ENCODE measurements at regions not wholly inside any gene's neighbourhood (a gene's known extent, or its start where the extent isn't known, plus 50 kb on each side); places are given as distances from the start of the nearest gene placed in this dataset.

GRCh38 chr1:185406006-185406690 is 89.1 kb upstream of the IVNS1ABP start:
- no peak for TF ChIP-seq CTCF (IDR thresholded peaks at IDR 0.05)
- no peak for TF ChIP-seq POLR2A (IDR thresholded peaks at IDR 0.05)
- Histone ChIP-seq H3K27ac (no peak overlapping the region), H3K27me3 (no peaks in the 10 kb centered on the region), H3K4me1 (no peaks in the 10 kb centered on the region), H3K36me3 (no peaks in the 10 kb centered on the region), H3K9me3 (no peaks in the 10 kb centered on the region), H3K4me3 (no peak overlapping the region)
- DNase-seq = no peak

GRCh38 chr1:185404907-185405568 is 88.0 kb upstream of the IVNS1ABP start:
- no peaks in the 10 kb centered on the region for H3K9me3 ChIP-seq
- no peaks in the 10 kb centered on the region for H3K27me3 ChIP-seq
- TF ChIP-seq POLR2A (IDR thresholded peaks at IDR 0.05) (no peak), CTCF (IDR thresholded peaks at IDR 0.05) (no peak)
- H3K27ac ChIP-seq = no peak overlapping the region
- no peaks in the 10 kb centered on the region for H3K36me3 ChIP-seq
- no peak for DNase-seq
- H3K4me1 ChIP-seq = no peaks in the 10 kb centered on the region
- peak overlapping the region in 2 of 4 donors; percentile 3 to 18 for H3K4me3 ChIP-seq

- TF ChIP-seq POLR2A (IDR thresholded peaks at IDR 0.05) = no peak
- no peak for TF ChIP-seq CTCF (IDR thresholded peaks at IDR 0.05)
Measured at GRCh38 chr1:185404291-185404690, 87.2 kb upstream of the IVNS1ABP start.

GRCh38 chr1:185402930-185403329 is 85.9 kb upstream of the IVNS1ABP start:
- no peak overlapping the region for H3K27ac ChIP-seq
- H3K4me3 ChIP-seq = no peak overlapping the region
- no peak for TF ChIP-seq POLR2A (IDR thresholded peaks at IDR 0.05)
- no peak for TF ChIP-seq CTCF (IDR thresholded peaks at IDR 0.05)
- no peaks in the 10 kb centered on the region for H3K36me3 ChIP-seq
- H3K4me1 ChIP-seq = no peaks in the 10 kb centered on the region
- no peak for DNase-seq
- H3K27me3 ChIP-seq = no peaks in the 10 kb centered on the region
- H3K9me3 ChIP-seq = no peaks in the 10 kb centered on the region

More at GRCh38 chr1:185404291-185404690, 87.2 kb upstream of the IVNS1ABP start:
- H3K9me3 ChIP-seq = no peaks in the 10 kb centered on the region
- no peaks in the 10 kb centered on the region for H3K36me3 ChIP-seq
- no peaks in the 10 kb centered on the region for H3K4me1 ChIP-seq
- peak in 1 of 3 donors; percentile 49 for DNase-seq
- no peaks in the 10 kb centered on the region for H3K27me3 ChIP-seq
- peak overlapping the region in 2 of 4 donors; percentile 3 to 18 for H3K4me3 ChIP-seq
- no peak overlapping the region for H3K27ac ChIP-seq

DNA sequence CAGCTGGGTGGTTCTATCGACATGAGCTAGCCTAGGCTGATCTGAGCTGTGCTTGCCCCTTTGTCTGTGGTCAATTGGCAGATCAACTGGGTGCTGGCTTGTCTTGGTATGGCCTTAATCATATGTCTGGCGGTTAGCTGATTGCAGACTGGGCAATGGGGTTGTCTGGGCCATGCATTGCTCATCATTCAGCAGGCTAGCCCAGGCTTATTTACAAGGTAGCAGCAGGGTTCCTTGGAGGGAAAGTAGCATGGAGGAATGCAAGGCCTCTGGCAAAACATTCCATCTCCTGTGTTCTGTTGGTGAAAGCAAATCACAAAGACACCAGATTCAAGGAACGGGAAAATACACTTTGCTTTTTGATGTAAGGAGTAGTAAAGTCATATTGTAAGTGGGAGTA is 84.0 kb upstream of the IVNS1ABP start:
- Histone ChIP-seq H3K27ac (no peak overlapping the region), H3K4me3 (no peak overlapping the region), H3K27me3 (no peaks in the 10 kb centered on the region), H3K9me3 (no peaks in the 10 kb centered on the region), H3K4me1 (no peaks in the 10 kb centered on the region), H3K36me3 (no peaks in the 10 kb centered on the region)
- TF ChIP-seq CTCF (IDR thresholded peaks at IDR 0.05) (no peak), POLR2A (IDR thresholded peaks at IDR 0.05) (no peak)
- DNase-seq = no peak
